GM12874 (cell line): ENCODE measurements at regions not wholly inside any gene's neighbourhood (a gene's known extent, or its start where the extent isn't known, plus 50 kb on each side); places are given as distances from the start of the nearest gene placed in this dataset.

Source experiments
- TF ChIP-seq, protein P1 (sequence below): IDR thresholded peaks from 2 replicates; pipeline ENCODE4 v1.5.1; 2011; ENCODE audit warnings: low read depth, mild to moderate bottlenecking, control low read depth, low read length, moderate library complexity; ENCODE audit not compliant: insufficient read depth

DNA sequence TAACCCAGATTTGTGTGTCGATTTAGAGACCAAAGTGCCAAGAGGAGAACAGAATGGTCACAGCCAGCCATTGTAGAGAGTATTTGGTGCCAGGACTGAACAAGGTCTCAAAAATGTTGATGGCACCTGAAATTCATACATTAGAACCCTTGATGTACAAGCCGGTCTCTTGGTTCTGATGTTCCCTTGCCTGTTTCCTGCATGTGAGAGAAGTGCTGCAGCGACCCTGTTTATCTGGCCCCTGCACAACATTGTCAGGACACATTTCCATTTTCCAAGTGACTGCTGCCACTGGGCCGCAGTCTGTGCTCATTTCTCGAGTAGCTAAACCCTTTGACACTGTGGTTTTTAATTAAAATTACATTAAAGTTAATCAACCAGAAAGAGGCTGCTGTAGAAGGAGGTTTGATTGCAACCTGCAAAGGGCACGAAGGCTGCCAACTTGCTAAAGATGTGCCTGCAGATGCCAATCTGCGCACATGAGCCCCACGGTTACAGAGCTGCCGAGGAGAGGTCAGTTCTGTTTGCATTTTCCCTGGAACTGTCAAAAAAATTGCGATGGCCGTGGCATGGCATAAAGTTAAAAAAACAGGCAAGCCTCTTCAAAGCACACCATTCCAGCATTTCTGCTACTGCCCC lies 136.4 kb upstream of the CMC1 start:
- TF ChIP-seq, protein P1, sequence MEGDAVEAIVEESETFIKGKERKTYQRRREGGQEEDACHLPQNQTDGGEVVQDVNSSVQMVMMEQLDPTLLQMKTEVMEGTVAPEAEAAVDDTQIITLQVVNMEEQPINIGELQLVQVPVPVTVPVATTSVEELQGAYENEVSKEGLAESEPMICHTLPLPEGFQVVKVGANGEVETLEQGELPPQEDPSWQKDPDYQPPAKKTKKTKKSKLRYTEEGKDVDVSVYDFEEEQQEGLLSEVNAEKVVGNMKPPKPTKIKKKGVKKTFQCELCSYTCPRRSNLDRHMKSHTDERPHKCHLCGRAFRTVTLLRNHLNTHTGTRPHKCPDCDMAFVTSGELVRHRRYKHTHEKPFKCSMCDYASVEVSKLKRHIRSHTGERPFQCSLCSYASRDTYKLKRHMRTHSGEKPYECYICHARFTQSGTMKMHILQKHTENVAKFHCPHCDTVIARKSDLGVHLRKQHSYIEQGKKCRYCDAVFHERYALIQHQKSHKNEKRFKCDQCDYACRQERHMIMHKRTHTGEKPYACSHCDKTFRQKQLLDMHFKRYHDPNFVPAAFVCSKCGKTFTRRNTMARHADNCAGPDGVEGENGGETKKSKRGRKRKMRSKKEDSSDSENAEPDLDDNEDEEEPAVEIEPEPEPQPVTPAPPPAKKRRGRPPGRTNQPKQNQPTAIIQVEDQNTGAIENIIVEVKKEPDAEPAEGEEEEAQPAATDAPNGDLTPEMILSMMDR, result no peak

DNA sequence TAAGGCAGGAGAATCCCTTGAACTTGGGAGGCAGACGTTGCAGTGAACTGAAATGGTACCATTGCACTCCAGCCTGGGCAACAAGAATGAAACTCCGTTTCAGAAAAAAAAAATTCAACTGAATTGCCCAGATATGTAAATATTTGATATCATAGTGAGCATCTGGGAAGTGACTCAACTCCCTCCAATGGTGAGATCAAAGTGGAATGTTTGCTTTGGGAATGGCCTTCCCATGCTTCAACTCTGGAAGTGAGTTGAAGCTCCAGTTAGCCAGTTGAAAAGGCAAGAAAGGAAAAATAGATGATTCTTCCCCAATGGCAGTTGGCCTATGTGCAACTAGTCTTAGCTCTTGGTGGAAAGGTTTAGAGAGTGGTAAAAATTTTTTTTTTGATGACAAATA lies 131.6 kb upstream of the CMC1 start:
- TF ChIP-seq, protein P1, result no peak

DNA sequence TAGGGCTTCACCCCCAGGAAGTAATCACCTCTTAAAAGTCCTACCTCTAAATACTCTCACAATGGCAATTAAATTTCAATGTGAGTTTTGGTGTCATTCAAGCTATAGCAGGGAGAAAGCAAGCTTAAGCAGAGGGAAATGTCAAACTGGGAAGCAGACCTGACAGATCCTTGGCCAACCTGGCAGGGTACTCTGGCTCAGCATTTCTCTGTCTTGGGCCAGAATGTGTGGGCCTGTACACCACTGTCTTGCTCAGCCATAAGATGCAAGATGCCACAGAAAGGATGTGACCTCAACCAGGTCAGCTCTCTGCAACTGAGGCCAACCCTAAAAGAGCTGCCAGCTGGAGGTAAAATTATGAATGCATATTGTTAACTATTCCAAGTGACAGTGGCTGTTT lies 130.6 kb upstream of the CMC1 start:
- TF ChIP-seq, protein P1, result no peak

DNA sequence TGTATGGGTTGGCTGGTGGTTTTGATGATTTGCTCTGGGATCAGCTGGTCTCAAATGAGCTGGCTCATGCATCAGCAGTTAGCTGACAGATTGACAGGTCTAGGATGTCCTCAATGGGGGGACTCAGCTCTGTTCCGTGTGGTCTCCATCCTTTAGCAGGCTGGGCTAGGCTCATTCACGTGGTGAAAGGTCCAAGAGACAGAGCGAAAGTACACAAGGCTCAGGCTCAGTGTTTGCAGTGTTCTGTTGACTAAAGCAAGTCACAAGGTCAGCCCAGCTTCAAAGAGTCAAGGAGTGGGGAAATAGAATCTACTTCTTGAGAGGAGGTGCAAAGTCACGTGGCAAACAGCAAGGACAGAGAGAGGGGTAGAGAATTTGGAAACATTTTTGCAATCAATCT lies 126.5 kb upstream of the CMC1 start:
- TF ChIP-seq, protein P1, result no peak

DNA sequence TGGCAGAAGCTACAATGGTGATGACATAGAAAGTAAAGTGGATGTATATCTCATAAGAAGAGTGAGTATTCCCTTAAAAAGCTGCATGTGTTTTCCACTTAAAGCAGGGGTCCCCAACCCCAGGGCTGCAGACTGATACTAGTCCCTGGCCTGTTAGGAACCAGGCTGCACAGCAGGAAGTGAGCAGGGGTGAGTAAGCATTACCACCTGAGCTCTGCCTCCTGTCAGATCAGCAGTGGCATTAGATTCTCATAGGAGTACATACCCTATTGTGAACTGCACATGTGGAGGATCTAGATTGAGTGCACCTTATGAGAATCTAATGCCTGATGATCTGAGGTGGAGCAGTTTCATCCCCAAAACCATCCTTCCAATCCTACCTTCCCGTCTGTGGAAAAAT lies 126.1 kb upstream of the CMC1 start:
- TF ChIP-seq, protein P1, result no peak

DNA sequence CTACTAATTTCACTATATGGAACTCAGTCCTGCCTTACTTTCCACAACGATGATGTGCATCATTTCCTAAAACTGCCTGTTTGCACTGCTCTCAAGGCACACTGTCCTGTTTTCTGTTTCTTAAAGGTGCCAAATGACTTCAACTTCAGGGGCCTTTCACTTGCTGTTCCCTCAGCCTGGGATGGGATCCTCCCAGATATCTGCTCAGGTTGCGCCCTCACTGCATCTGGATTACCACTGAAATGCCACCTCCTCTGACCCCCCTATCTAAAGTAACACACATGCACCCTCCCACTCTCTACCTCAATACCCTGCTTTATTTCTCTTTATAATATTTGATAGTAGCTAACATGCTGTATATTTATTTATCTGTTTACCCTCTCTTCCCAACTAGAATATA lies 123.8 kb upstream of the CMC1 start:
- TF ChIP-seq, protein P1, result no peak

DNA sequence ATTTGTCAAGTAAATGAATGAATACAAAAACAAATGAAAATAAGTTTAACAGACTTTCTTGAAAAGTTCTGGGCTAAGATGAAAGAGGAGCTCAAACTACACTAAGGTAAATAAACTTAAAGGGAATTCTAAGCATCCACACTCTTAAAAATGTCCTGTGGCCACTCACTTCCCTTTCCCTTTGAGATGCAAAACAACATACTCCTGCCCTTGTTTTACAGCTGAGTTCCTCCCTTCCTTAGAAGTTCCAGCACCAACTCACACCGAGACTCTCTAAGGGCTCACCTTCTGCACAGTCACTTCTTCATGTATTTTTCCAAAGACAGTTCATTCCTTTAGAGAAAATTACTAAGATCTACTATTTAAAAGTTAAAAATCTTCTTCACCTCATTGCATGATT lies 123.3 kb upstream of the CMC1 start:
- TF ChIP-seq, protein P1, result no peak
